ENCODE measurements at regions not wholly inside any gene's neighbourhood (a gene's known extent, or its start where the extent isn't known, plus 50 kb on each side); places are given as distances from the start of the nearest gene placed in this dataset.

DNA sequence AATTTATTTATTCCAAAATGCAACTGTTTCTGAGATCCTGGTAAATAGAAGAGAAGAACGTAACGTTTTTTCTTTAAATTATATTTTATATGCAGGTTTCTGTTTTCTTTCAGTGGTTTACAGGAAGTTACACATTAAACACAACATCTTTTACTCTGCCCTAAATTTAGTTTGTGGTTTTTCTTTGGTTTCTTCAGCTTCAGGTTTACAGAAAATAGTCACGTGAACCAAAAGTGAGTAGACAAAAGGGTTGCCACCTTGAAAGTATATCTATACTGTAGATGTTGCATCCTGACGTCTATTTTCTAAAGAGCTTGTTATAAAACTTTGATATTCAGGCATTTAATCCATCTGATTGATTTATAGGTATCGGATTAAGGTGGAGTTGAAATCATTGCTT, 1236.6 kb downstream of the MAT2B start:
- TF ChIP-seq, protein P1, sequence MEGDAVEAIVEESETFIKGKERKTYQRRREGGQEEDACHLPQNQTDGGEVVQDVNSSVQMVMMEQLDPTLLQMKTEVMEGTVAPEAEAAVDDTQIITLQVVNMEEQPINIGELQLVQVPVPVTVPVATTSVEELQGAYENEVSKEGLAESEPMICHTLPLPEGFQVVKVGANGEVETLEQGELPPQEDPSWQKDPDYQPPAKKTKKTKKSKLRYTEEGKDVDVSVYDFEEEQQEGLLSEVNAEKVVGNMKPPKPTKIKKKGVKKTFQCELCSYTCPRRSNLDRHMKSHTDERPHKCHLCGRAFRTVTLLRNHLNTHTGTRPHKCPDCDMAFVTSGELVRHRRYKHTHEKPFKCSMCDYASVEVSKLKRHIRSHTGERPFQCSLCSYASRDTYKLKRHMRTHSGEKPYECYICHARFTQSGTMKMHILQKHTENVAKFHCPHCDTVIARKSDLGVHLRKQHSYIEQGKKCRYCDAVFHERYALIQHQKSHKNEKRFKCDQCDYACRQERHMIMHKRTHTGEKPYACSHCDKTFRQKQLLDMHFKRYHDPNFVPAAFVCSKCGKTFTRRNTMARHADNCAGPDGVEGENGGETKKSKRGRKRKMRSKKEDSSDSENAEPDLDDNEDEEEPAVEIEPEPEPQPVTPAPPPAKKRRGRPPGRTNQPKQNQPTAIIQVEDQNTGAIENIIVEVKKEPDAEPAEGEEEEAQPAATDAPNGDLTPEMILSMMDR (IDR thresholded peaks at IDR 0.05; ENCODE audit: insufficient read depth, low read length, poor library complexity, severe bottlenecking), result no peak
- TF ChIP-seq EZH2phosphoT487 (conservative IDR thresholded peaks at IDR 0.05; ENCODE audit: low read length), result no peak

Measured in SU-DHL-6 (cell line).